ENCODE measurements at regions not wholly inside any gene's neighbourhood (a gene's known extent, or its start where the extent isn't known, plus 50 kb on each side); places are given as distances from the start of the nearest gene placed in this dataset.

- DNase-seq (ENCODE audit: extremely low spot score) = no peak
- no peak for TF ChIP-seq CTCF (IDR thresholded peaks at IDR 0.05; ENCODE audit: control extremely low read depth, extremely low read depth, low read depth, missing control alignments)
- CTCF ChIA-PET = no interaction called here
- POLR2A ChIA-PET = no interaction called here
Measured at GRCh38 chr13:84433024-84433423, 550.8 kb upstream of the SLITRK1 start.

GRCh38 chr13:84431646-84432045 lies 549.4 kb upstream of the SLITRK1 start:
- POLR2A ChIA-PET = no interaction called here
- CTCF ChIA-PET = interaction anchor here (1.5 kb wide), 1 partner anchor 16 kb away, joined by 3 read pairs; no protein-coding TSS in a partner anchor
- DNase-seq (ENCODE audit: extremely low spot score) = no peak
- no peak for TF ChIP-seq CTCF (IDR thresholded peaks at IDR 0.05; ENCODE audit: control extremely low read depth, extremely low read depth, low read depth, missing control alignments)

GRCh38 chr13:84430446-84430845 lies 548.2 kb upstream of the SLITRK1 start:
- POLR2A ChIA-PET = no interaction called here
- DNase-seq (ENCODE audit: extremely low spot score) = no peak
- no peak for TF ChIP-seq CTCF (IDR thresholded peaks at IDR 0.05; ENCODE audit: control extremely low read depth, extremely low read depth, low read depth, missing control alignments)
- CTCF ChIA-PET = interaction anchor here (1.5 kb wide), 1 partner anchor 15 kb away, joined by 3 read pairs; no protein-coding TSS in a partner anchor

GRCh38 chr13:84430015-84430414 lies 547.7 kb upstream of the SLITRK1 start:
- no peak for DNase-seq (ENCODE audit: extremely low spot score)
- TF ChIP-seq CTCF (IDR thresholded peaks at IDR 0.05; ENCODE audit: control extremely low read depth, extremely low read depth, low read depth, missing control alignments) = no peak
- ChIA-PET POLR2A (no interaction called here), CTCF (no interaction called here)

- no peak for TF ChIP-seq CTCF (IDR thresholded peaks at IDR 0.05; ENCODE audit: control extremely low read depth, extremely low read depth, low read depth, missing control alignments)
- no peak for DNase-seq (ENCODE audit: extremely low spot score)
- ChIA-PET CTCF (interaction anchor here (1.5 kb wide), 1 partner anchor 65 kb away, joined by 3 read pairs; no protein-coding TSS in a partner anchor), POLR2A (no interaction called here)
Measured at GRCh38 chr13:84418041-84418440, 535.8 kb upstream of the SLITRK1 start.

GRCh38 chr13:84417416-84417815 lies 535.1 kb upstream of the SLITRK1 start:
- TF ChIP-seq CTCF (IDR thresholded peaks at IDR 0.05; ENCODE audit: control extremely low read depth, extremely low read depth, low read depth, missing control alignments) = no peak
- no peak for DNase-seq (ENCODE audit: extremely low spot score)
- POLR2A ChIA-PET = no interaction called here
- CTCF ChIA-PET = interaction anchor here (1.5 kb wide), 1 partner anchor 65 kb away, joined by 3 read pairs; no protein-coding TSS in a partner anchor

GRCh38 chr13:84413016-84413415 lies 530.7 kb upstream of the SLITRK1 start:
- no peak for TF ChIP-seq CTCF (IDR thresholded peaks at IDR 0.05; ENCODE audit: control extremely low read depth, extremely low read depth, low read depth, missing control alignments)
- ChIA-PET POLR2A (no interaction called here), CTCF (no interaction called here)
- no peak for DNase-seq (ENCODE audit: extremely low spot score)

All from GM10248 (cell line).